ENCODE measurements at regions not wholly inside any gene's neighbourhood (a gene's known extent, or its start where the extent isn't known, plus 50 kb on each side); places are given as distances from the start of the nearest gene placed in this dataset.

DNA sequence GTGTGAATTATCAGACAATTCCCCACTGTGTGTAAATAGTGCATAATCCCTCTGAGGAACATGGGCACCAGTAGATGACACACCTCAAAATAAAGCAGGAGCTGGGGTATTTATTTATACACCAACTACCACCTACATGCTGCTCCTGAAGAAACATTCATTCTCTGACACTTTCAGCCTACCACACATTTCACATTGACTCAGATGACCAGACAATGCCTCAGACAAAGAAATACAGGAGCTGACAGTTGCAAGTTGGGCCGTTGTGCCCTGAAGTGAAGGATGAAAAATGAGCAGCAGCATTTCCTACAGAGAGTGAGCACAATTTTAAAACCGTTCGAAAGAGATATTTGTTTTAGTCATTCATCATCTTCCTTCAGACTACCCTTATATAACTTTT lies 63.2 kb downstream of the RGS2 start:
- no peak for DNase-seq
- BruUV-seq (replicated peaks): no TSS peak
- Mint-ChIP-seq H3K27me3 (ENCODE audit: unreplicated experiment) (no peaks in the 10 kb centered on the region), H3K27ac (ENCODE audit: unreplicated experiment) (no peak overlapping the region), H3K9me3 (ENCODE audit: low read depth, unreplicated experiment) (peaks cover 10% of the 10 kb centered on the region), H3K36me3 (ENCODE audit: insufficient read depth, unreplicated experiment) (no peaks in the 10 kb centered on the region), H3K4me1 (ENCODE audit: low read depth, unreplicated experiment) (no peaks in the 10 kb centered on the region), H3K4me3 (ENCODE audit: low read depth, unreplicated experiment) (no peak overlapping the region)
- TF ChIP-seq, protein P1, sequence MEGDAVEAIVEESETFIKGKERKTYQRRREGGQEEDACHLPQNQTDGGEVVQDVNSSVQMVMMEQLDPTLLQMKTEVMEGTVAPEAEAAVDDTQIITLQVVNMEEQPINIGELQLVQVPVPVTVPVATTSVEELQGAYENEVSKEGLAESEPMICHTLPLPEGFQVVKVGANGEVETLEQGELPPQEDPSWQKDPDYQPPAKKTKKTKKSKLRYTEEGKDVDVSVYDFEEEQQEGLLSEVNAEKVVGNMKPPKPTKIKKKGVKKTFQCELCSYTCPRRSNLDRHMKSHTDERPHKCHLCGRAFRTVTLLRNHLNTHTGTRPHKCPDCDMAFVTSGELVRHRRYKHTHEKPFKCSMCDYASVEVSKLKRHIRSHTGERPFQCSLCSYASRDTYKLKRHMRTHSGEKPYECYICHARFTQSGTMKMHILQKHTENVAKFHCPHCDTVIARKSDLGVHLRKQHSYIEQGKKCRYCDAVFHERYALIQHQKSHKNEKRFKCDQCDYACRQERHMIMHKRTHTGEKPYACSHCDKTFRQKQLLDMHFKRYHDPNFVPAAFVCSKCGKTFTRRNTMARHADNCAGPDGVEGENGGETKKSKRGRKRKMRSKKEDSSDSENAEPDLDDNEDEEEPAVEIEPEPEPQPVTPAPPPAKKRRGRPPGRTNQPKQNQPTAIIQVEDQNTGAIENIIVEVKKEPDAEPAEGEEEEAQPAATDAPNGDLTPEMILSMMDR (IDR thresholded peaks at IDR 0.05; ENCODE audit: unreplicated experiment): no peak
- CTCF ChIA-PET: no interaction called here
- intact Hi-C loops (cut with micrococcal nuclease; ENCODE audit: unreplicated experiment): no loop called here

DNA sequence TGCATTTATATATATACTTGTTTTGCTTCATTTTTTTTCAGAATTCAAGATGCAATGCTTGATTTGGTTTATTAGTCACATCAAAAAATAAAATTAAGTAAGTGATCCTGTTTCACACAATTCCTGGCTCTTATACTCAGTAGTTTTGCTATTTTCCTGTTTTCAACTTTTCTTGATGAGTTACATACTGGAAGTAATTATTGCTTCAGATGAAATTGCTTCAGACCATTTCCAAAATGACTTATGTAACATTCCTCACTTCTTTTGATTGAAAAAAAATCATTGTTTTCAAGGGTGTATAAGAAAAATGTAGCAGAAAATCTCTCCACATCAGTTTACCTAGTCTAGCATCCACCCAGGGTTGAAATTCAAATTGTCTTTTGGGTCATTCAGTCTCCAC lies 65.0 kb downstream of the RGS2 start:
- intact Hi-C loops (cut with micrococcal nuclease; ENCODE audit: unreplicated experiment): no loop called here
- no peak overlapping the region for H3K4me3 Mint-ChIP-seq (ENCODE audit: low read depth, unreplicated experiment)
- BruUV-seq (replicated peaks): no TSS peak
- H3K4me1 Mint-ChIP-seq (ENCODE audit: low read depth, unreplicated experiment): no peaks in the 10 kb centered on the region
- DNase-seq: no peak
- peaks cover 10% of the 10 kb centered on the region for H3K9me3 Mint-ChIP-seq (ENCODE audit: low read depth, unreplicated experiment)
- TF ChIP-seq, protein P1 (IDR thresholded peaks at IDR 0.05; ENCODE audit: unreplicated experiment): no peak
- H3K36me3 Mint-ChIP-seq (ENCODE audit: insufficient read depth, unreplicated experiment): no peaks in the 10 kb centered on the region
- H3K27me3 Mint-ChIP-seq (ENCODE audit: unreplicated experiment): no peaks in the 10 kb centered on the region
- H3K27ac Mint-ChIP-seq (ENCODE audit: unreplicated experiment): no peak overlapping the region
- CTCF ChIA-PET: interaction anchor here (0.6 kb wide), 1 partner anchor 65 kb away, joined by 3 read pairs; the partner anchor contains the start of gene RGS2

- TF ChIP-seq, protein P1 (IDR thresholded peaks at IDR 0.05; ENCODE audit: unreplicated experiment): no peak
- Mint-ChIP-seq H3K4me1 (ENCODE audit: low read depth, unreplicated experiment) (no peaks in the 10 kb centered on the region), H3K9me3 (ENCODE audit: low read depth, unreplicated experiment) (peaks cover 8% of the 10 kb centered on the region), H3K36me3 (ENCODE audit: insufficient read depth, unreplicated experiment) (no peaks in the 10 kb centered on the region), H3K4me3 (ENCODE audit: low read depth, unreplicated experiment) (no peak overlapping the region), H3K27me3 (ENCODE audit: unreplicated experiment) (no peaks in the 10 kb centered on the region), H3K27ac (ENCODE audit: unreplicated experiment) (no peak overlapping the region)
- no peak for DNase-seq
- no TSS peak for BruUV-seq (replicated peaks)
- intact Hi-C loops (cut with micrococcal nuclease; ENCODE audit: unreplicated experiment): no loop called here
- CTCF ChIA-PET: interaction anchor here (0.6 kb wide), 1 partner anchor 419 kb away, joined by 3 read pairs; no protein-coding TSS in a partner anchor
Measured at GRCh38 chr1:192876633-192877032, 67.8 kb downstream of the RGS2 start.

DNA sequence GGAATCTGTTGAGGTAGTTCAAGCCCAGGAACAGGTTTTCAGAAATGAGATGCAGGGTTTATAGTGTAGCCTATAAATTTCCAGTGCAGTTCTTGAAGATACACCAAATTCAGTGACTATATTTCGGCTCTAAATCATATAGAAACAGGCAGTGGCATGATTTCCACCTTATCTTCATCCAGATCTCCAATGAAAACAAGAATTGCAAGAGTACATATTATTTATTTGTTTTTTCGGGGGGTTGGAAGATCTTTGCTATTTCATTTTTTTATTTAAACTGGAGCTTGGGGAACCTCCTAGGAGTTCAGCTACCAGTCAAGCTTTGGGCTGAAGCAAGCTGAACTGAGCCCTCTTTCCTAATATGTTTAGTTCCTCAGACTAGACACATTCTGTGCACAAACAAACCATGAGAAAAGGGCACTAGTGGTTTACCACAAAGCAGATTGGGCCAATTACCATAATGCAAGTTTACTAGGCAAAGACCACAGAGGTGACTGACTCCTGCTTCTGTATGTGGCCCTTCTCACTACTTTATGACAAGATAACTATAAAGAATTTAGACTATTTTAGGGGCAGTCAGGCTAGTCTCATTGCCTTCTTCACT lies 68.5 kb downstream of the RGS2 start:
- H3K27ac Mint-ChIP-seq (ENCODE audit: unreplicated experiment): no peak overlapping the region
- DNase-seq: no peak
- TF ChIP-seq, protein P1 (IDR thresholded peaks at IDR 0.05; ENCODE audit: unreplicated experiment): no peak
- no peak overlapping the region for H3K4me3 Mint-ChIP-seq (ENCODE audit: low read depth, unreplicated experiment)
- intact Hi-C loops (cut with micrococcal nuclease; ENCODE audit: unreplicated experiment): no loop called here
- H3K4me1 Mint-ChIP-seq (ENCODE audit: low read depth, unreplicated experiment): no peaks in the 10 kb centered on the region
- H3K36me3 Mint-ChIP-seq (ENCODE audit: insufficient read depth, unreplicated experiment): no peaks in the 10 kb centered on the region
- BruUV-seq (replicated peaks): no TSS peak
- peaks cover 7% of the 10 kb centered on the region for H3K9me3 Mint-ChIP-seq (ENCODE audit: low read depth, unreplicated experiment)
- no peaks in the 10 kb centered on the region for H3K27me3 Mint-ChIP-seq (ENCODE audit: unreplicated experiment)
- CTCF ChIA-PET: no interaction called here
